OCI-LY7 (cell line): ENCODE measurements at regions not wholly inside any gene's neighbourhood (a gene's known extent, or its start where the extent isn't known, plus 50 kb on each side); places are given as distances from the start of the nearest gene placed in this dataset.
A peak's percentile ranks its signal among the peaks of the same experiment; 100 is the strongest.

Experiments
- BruUV-seq: library from RNA; stranded (reverse); fragments of 400-500 nt; replicated peaks from 2 replicates; lab custom pipeline; 2021; lab: Mats Ljungman, UMichigan
- CTCF ChIA-PET: fragments of 300-600 bp; sonication (Branson Sonifier 250); formaldehyde crosslinking; loops from one replicate; lab custom pipeline; 2022; ENCODE audit warnings: antibody characterized with exemption; ENCODE audit not compliant: unreplicated experiment; lab: Charles Lee
- POLR2A ChIA-PET: fragments of 300-600 bp; sonication (Branson Sonifier 250); formaldehyde crosslinking; loops from one replicate; lab custom pipeline; 2022; ENCODE audit warnings: antibody characterized with exemption; lab: Charles Lee
- DNase-seq: peaks from one replicate; pipeline ENCODE4 v3.0.0-alpha.2; 2015; ENCODE audit warnings: low spot score
- H2AFZ ChIP-seq: fragments of 200-600 bp; sonication (generic), shearing (Covaris generic); 2 replicates; pipeline ENCODE4 v1.6.1; 2014; ENCODE audit warnings: mild to moderate bottlenecking, antibody characterized with exemption, low read length, moderate library complexity
- H3K27ac ChIP-seq: fragments of 200-600 bp; sonication (generic); 2 replicates; pipeline ENCODE4 v1.5.1; 2014; ENCODE audit warnings: mixed run types, low read depth, mild to moderate bottlenecking, moderate library complexity, low read length, inconsistent platforms; ENCODE audit not compliant: poor library complexity, severe bottlenecking
- H3K36me3 ChIP-seq: fragments of 200-600 bp; sonication (generic); 2 replicates; pipeline ENCODE4 v1.6.1; 2014; ENCODE audit warnings: mild to moderate bottlenecking, antibody characterized with exemption, low read length, moderate library complexity, mixed read lengths; ENCODE audit not compliant: insufficient read depth
- H3K4me1 ChIP-seq: fragments of 200-600 bp; sonication (generic); 2 replicates; pipeline ENCODE4 v1.5.1; 2014; ENCODE audit warnings: mild to moderate bottlenecking, low read length; ENCODE audit not compliant: insufficient read depth, poor library complexity, severe bottlenecking
- H3K4me2 ChIP-seq: fragments of 200-600 bp; sonication (generic); 2 replicates; pipeline ENCODE4 v1.6.1; 2014; ENCODE audit warnings: mild to moderate bottlenecking, low read length
- H3K4me3 ChIP-seq: fragments of 200-600 bp; sonication (generic); 2 replicates; pipeline ENCODE4 v1.5.1; 2014; ENCODE audit warnings: mild to moderate bottlenecking, low read depth, low read length; ENCODE audit not compliant: poor library complexity, severe bottlenecking
- H3K79me2 ChIP-seq: fragments of 200-600 bp; sonication (generic); 2 replicates; pipeline ENCODE4 v1.6.1; 2016; ENCODE audit warnings: low read depth, mild to moderate bottlenecking, low read length, moderate library complexity, mixed read lengths; ENCODE audit not compliant: insufficient read depth
- H3K9me2 ChIP-seq: fragments of 200-600 bp; sonication (generic); 2 replicates; pipeline ENCODE4 v1.6.1; 2016; ENCODE audit warnings: mild to moderate bottlenecking, low read length, mixed read lengths; ENCODE audit not compliant: insufficient read depth
- H3K9me3 ChIP-seq: fragments of 200-600 bp; sonication (generic); 2 replicates; pipeline ENCODE4 v1.6.1; 2014; ENCODE audit warnings: mild to moderate bottlenecking, mixed run types, low read length, mixed read lengths
- H4K20me1 ChIP-seq: fragments of 200-600 bp; sonication (generic); 2 replicates; pipeline ENCODE4 v1.6.1; 2014; ENCODE audit warnings: mild to moderate bottlenecking, antibody characterized with exemption, low read length, moderate library complexity, mixed read lengths; ENCODE audit not compliant: insufficient read depth
- EZH2phosphoT487 ChIP-seq: fragments of 200-600 bp; sonication (generic); IDR thresholded peaks from 2 replicates; pipeline ENCODE4 v1.6.1; 2018; ENCODE audit warnings: low read depth, borderline replicate concordance, mild to moderate bottlenecking, mixed run types, antibody characterized with exemption, low read length, moderate library complexity, mixed read lengths
- intact Hi-C: fragments of 100-400 bp; cut with micrococcal nuclease; formaldehyde crosslinking; loops from one replicate; pipeline ENCODE4 v1.10.0; 2022; ENCODE audit not compliant: unreplicated experiment
- TF ChIP-seq, protein P1 (sequence below): fragments of 200-600 bp; sonication (generic); conservative IDR thresholded peaks from 2 replicates; pipeline ENCODE4 v1.5.1; 2014; ENCODE audit warnings: mild to moderate bottlenecking, antibody characterized with exemption, low read length, moderate library complexity, mixed read lengths

GRCh38 chr6:144581812-144582537, 296.8 kb downstream of the UTRN start:
- intact Hi-C loops: loop anchor here (2.0 to 10.0 kb wide), 3 partner anchors 633 to 1123 kb away; no protein-coding TSS in a partner anchor
- H3K79me2 ChIP-seq: no peaks in the 10 kb centered on the region
- CTCF ChIA-PET: no interaction called here
- BruUV-seq: no TSS peak
- H3K27ac ChIP-seq: no peak overlapping the region
- H2AFZ ChIP-seq: no peak overlapping the region
- H3K4me2 ChIP-seq: no peak overlapping the region
- H3K4me3 ChIP-seq: no peak overlapping the region
- no peaks in the 10 kb centered on the region for H3K36me3 ChIP-seq
- no peaks in the 10 kb centered on the region for H3K9me2 ChIP-seq
- TF ChIP-seq EZH2phosphoT487: no peak
- TF ChIP-seq, protein P1, sequence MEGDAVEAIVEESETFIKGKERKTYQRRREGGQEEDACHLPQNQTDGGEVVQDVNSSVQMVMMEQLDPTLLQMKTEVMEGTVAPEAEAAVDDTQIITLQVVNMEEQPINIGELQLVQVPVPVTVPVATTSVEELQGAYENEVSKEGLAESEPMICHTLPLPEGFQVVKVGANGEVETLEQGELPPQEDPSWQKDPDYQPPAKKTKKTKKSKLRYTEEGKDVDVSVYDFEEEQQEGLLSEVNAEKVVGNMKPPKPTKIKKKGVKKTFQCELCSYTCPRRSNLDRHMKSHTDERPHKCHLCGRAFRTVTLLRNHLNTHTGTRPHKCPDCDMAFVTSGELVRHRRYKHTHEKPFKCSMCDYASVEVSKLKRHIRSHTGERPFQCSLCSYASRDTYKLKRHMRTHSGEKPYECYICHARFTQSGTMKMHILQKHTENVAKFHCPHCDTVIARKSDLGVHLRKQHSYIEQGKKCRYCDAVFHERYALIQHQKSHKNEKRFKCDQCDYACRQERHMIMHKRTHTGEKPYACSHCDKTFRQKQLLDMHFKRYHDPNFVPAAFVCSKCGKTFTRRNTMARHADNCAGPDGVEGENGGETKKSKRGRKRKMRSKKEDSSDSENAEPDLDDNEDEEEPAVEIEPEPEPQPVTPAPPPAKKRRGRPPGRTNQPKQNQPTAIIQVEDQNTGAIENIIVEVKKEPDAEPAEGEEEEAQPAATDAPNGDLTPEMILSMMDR: peak; percentile 82
- no peaks in the 10 kb centered on the region for H3K9me3 ChIP-seq
- peak; percentile 31 for DNase-seq
- H3K4me1 ChIP-seq: peaks cover 16% of the 10 kb centered on the region
- peaks cover 6% of the 10 kb centered on the region; the same call in 1 of the 2 replicates for H4K20me1 ChIP-seq
- POLR2A ChIA-PET: interaction anchor here (1.4 kb wide), 1 partner anchor 24 kb away, joined by 4 read pairs; no protein-coding TSS in a partner anchor

DNA sequence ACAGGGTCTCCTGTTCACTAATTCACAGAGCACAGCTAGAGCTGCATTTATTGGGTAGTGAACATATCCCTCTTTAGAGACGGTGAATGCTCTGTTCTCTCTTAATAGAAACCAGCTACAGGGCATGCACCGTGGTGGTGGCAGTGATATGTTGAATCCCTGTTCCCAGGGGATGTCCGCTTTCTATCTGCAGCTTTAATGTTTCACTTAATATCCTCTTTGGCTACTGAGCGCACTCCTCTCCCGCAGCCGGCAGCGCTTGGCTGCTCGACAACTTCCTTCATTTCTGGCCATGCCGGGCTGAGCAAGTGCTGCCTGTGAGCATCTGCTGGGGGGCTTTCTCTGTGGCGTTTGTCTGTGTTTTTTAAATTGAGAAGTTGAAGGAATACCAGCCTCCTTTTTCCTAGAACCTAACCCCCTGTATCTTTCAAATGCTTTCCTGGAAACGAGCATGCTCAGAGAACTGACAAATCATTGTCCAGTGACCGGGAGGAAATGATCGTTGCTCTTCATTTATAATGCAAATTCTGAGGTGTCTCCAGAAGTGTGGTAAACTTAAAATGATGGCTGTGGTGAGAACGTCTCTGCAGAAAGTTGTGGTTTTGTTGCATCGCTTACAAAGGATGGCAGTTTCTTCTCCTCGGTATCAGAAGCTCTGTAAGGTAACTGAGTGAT, 297.9 kb downstream of the UTRN start:
- H3K36me3 ChIP-seq: no peaks in the 10 kb centered on the region
- no TSS peak for BruUV-seq
- no peaks in the 10 kb centered on the region for H3K79me2 ChIP-seq
- no peaks in the 10 kb centered on the region for H3K9me3 ChIP-seq
- peaks cover 6% of the 10 kb centered on the region; the same call in 1 of the 2 replicates for H4K20me1 ChIP-seq
- no peaks in the 10 kb centered on the region for H3K9me2 ChIP-seq
- H3K27ac ChIP-seq: no peak overlapping the region
- CTCF ChIA-PET: no interaction called here
- peak overlapping the region; percentile 72 for H3K4me2 ChIP-seq
- peak overlapping the region; percentile 53 for H3K4me3 ChIP-seq
- TF ChIP-seq EZH2phosphoT487: no peak
- TF ChIP-seq, protein P1: no peak
- intact Hi-C loops: loop anchor here (2.0 to 10.0 kb wide), 3 partner anchors 632 to 1122 kb away; no protein-coding TSS in a partner anchor
- peaks cover 16% of the 10 kb centered on the region for H3K4me1 ChIP-seq
- POLR2A ChIA-PET: interaction anchor here (1.4 kb wide), 1 partner anchor 25 kb away, joined by 4 read pairs; no protein-coding TSS in a partner anchor
- DNase-seq: peak; percentile 63
- peak overlapping the region; percentile 62; the same call in 1 of the 2 replicates for H2AFZ ChIP-seq
